HAP-1 (cell line): ENCODE measurements at regions not wholly inside any gene's neighbourhood (a gene's known extent, or its start where the extent isn't known, plus 50 kb on each side); places are given as distances from the start of the nearest gene placed in this dataset.
"Not testable (repeated sequence)": the region's sequence is repeated elsewhere in the genome, so short reads cannot be mapped to it uniquely, and the experiment has no call there.

Source experiments
- DNase-seq, 2 experiments: peaks; one replicate each; pipeline ENCODE4 v3.0.0-alpha.2; 2016 to 2020; ENCODE audit warnings: low spot score in 2 of 2
- H3K27me3 ChIP-seq: fragments of 250-450 bp; sonication (Bioruptor Pico); 2 replicates; pipeline ENCODE4 v1.5.1; 2020; ENCODE audit warnings: low read depth, mild to moderate bottlenecking, moderate library complexity
- H3K36me3 ChIP-seq: fragments of 250-450 bp; sonication (Bioruptor Pico); replicated peaks from 2 replicates; pipeline ENCODE4 v1.5.1; 2020; ENCODE audit warnings: mild to moderate bottlenecking
- H3K4me1 ChIP-seq: fragments of 250-450 bp; sonication (Bioruptor Pico); 2 replicates; pipeline ENCODE4 v1.5.1; 2020; ENCODE audit warnings: mild to moderate bottlenecking
- H3K4me3 ChIP-seq: fragments of 250-450 bp; sonication (Bioruptor Pico); 2 replicates; pipeline ENCODE4 v1.5.1; 2020; ENCODE audit warnings: mild to moderate bottlenecking, moderate library complexity
- H3K9me3 ChIP-seq: fragments of 250-450 bp; sonication (Bioruptor Pico); 2 replicates; pipeline ENCODE4 v1.5.1; 2020; ENCODE audit warnings: mild to moderate bottlenecking, moderate library complexity
- in situ Hi-C: fragments of 300-500 bp; cut with MboI; formaldehyde crosslinking; loops from 3 replicates; pipeline ENCODE4 v1.14.3; 2020; ENCODE audit warnings: low sequenced_read_pairs, inconsistent platforms, mixed read lengths

DNA sequence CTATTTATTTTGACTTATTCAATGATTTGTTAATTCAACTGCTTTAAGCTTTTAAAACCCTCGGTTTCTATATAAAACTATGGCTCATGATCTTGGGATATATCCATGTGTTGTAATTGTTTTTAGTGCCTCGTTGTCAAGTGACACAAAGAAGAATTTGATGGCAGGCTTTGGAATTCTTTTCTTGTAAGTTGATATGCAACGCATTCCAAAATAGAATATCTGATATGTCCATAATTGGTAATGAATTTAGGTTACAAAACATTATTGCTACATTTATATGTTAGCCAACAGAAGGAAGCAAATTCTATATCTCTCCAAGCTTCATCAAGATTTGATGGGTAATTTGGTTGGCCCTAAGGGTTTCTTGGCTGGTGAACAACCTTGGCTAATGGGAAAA is 220.4 kb upstream of the RIMS1 start:
- no peaks in the 10 kb centered on the region for H3K4me1 ChIP-seq
- H3K36me3 ChIP-seq = no peaks in the 10 kb centered on the region
- H3K9me3 ChIP-seq = no peaks in the 10 kb centered on the region
- H3K27me3 ChIP-seq = no peaks in the 10 kb centered on the region
- in situ Hi-C loops = no loop called here
- DNase-seq = no peak
- H3K4me3 ChIP-seq = no peak overlapping the region

DNA sequence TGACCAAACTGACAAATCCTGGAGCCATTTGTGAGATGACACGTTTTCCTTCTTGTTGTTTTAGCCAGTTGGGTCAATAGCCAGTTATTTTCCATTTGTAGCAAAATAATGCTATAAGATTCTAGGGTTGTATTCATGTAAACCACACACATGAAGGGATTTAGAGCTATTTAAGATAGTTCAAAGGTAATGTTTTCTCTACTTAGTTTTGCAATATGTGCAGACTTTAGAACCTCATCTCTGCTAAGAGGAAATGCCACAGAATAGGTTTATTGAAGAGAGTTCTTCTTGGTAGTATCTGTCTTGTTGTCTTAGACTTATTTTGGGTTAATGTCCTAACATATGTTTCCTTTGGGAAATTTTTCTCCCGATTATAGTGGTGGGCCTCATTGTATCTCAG is 213.5 kb upstream of the RIMS1 start:
- Histone ChIP-seq H3K27me3 (no peaks in the 10 kb centered on the region), H3K4me3 (no peak overlapping the region), H3K36me3 (no peaks in the 10 kb centered on the region), H3K9me3 (no peaks in the 10 kb centered on the region), H3K4me1 (no peaks in the 10 kb centered on the region)
- DNase-seq = no peak
- in situ Hi-C loops = no loop called here

DNA sequence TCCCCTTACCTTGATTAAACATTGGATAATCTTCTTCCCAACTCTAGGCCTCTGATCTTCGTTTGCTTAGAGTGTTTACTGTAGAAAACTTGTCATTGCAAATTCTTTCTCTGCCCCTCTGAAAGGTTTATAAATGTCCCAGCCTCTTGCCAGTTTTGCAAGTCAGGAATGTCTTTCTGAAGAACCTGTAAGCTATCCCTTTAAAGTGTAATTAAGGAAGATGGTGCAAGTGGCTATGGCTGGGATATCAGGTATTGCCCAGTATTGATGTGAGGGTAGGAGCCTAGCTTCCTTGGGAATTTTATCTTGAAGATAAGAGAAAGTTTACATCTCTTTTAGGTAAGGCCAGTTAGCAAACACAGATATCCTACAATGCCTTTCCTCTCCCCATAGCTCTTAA is 211.0 kb upstream of the RIMS1 start:
- DNase-seq = no peak
- Histone ChIP-seq H3K27me3 (no peaks in the 10 kb centered on the region), H3K9me3 (no peaks in the 10 kb centered on the region), H3K4me1 (no peaks in the 10 kb centered on the region), H3K4me3 (no peak overlapping the region), H3K36me3 (no peaks in the 10 kb centered on the region)
- in situ Hi-C loops = no loop called here

DNA sequence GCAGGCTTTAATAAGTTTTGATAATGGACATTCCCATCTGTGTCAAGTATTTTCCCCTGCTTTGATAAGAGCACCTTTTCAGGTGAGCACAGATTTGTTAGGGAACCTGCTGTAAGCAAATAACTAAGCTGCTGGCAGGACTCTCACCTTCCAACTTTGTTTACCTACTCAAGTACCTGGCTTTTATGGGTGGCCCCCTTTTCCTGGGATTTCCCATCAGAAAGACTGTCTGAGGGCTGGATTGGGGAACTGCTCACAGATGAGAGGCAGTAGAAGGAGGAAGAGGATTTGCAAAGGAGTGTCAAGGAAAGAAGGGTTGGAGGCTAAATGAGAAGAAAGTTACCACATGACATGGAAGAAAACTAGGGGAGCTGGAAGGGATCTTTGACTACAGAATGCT is 210.1 kb upstream of the RIMS1 start:
- H3K27me3 ChIP-seq = no peaks in the 10 kb centered on the region
- in situ Hi-C loops = no loop called here
- DNase-seq = no peak
- no peak overlapping the region for H3K4me3 ChIP-seq
- no peaks in the 10 kb centered on the region for H3K36me3 ChIP-seq
- H3K9me3 ChIP-seq = no peaks in the 10 kb centered on the region
- no peaks in the 10 kb centered on the region for H3K4me1 ChIP-seq

DNA sequence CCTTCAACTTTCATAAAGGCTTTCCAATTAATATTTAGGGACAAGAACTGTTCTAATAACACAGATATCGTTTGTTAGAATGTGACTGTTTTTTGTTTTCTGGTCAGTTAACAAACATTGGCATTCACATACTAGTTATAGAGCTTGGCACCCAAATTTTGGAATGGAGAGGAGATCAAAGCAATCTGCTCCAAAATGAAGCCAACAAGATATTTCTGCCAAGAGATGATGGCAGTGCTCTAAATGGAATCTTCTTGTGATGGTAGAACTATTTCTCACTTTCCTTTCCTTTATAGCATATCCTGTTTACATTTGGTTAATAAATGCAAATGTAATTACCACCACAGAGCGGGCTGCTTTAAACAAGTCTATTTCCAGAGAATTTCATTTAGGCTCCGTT is 208.3 kb upstream of the RIMS1 start:
- H3K4me1 ChIP-seq = no peaks in the 10 kb centered on the region
- in situ Hi-C loops = no loop called here

DNA sequence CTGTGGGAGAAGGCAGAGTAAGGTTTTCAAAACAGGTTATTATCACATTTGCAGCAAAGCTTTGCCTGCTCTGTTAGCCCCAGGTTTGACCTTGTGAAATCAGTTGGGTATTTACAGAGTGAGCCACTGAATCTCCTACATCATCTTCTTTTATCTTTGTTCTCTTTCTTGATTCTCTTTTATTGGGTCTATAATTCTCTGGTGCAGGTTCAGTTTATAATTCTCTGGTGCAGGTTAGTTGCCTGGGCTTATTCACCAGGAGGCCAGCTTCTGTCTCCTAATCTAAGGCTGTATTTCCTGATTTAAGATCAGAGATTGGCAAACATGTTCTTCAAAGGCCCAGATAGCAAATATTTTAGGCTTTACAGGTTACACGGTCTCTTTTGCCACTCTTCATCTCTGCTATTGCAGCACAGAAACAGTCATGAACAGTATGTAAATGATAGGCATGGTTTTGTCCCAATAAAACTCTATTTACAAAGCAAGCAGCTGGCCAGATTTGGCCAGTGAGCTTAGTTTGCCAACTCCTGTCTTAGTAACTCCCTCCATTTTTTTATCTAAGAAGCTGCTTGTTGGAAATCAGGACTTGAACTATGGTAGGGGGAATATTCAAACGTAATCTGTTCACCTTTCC is 205.0 kb upstream of the RIMS1 start:
- Histone ChIP-seq H3K4me3 (no peak overlapping the region), H3K36me3 (no peaks in the 10 kb centered on the region), H3K9me3 (no peaks in the 10 kb centered on the region), H3K27me3 (no peaks in the 10 kb centered on the region), H3K4me1 (no peaks in the 10 kb centered on the region)
- in situ Hi-C loops = no loop called here
- DNase-seq = no peak

More for the DNA sequence above, 208.3 kb upstream of the RIMS1 start:
- no peaks in the 10 kb centered on the region for H3K9me3 ChIP-seq
- no peaks in the 10 kb centered on the region for H3K27me3 ChIP-seq
- H3K36me3 ChIP-seq = no peaks in the 10 kb centered on the region
- no peak for DNase-seq
- H3K4me3 ChIP-seq = no peak overlapping the region

DNA sequence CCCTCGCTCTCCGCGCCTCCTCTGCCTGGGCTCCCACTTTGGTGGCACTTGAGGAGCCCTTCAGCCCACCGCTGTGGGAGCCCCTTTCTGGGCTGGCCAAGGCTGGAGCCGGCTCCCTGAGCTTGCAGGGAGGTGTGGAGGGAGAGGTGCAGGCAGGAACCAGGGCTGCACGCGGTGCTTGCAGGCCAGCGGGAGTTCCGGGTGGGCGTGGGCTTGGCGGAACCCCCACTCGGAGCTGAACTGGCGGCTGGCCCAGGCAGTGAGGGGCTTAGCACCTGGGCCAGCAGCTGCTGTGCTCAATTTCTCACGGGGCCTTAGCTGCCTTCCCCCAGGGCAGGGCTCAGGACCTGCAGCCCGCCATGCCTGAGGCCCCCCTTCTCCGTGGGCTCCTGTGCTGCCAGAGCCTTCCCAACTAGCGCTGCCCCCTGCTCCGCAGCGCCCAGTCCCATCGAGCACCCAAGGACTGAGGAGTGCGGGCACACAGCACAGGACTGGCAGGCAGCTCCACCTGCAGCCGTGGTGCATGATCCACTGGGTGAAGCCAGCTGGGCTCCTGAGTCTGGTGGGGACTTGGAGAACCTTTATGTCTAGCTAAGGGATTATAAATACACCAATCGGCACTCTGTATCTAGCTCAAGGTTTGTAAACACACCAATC is 200.2 kb upstream of the RIMS1 start:
- H3K36me3 ChIP-seq, H3K4me3 ChIP-seq, DNase-seq, H3K27me3 ChIP-seq, H3K4me1 ChIP-seq, in situ Hi-C loops, H3K9me3 ChIP-seq: not testable (repeated sequence)

DNA sequence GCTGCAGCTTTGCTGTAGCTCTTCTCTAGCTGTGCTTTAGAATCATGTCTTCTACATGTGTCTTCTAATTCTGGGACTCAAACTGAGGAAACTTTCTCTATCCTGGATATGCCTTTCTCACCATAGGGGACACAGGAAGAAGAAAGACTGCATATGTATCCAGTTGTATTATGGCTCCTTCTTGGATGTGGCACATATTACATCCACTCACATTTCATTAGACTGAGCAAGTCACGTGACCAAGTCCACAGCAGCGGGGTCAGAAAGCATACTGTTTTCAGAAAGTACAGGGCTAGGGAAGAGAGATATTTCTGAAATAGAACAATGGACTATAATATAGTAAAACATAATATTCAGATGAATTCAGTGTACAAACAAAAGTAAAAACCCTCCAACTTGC is 187.6 kb upstream of the RIMS1 start:
- Histone ChIP-seq H3K4me1 (no peaks in the 10 kb centered on the region), H3K9me3 (no peaks in the 10 kb centered on the region), H3K36me3 (no peaks in the 10 kb centered on the region), H3K4me3 (no peak overlapping the region), H3K27me3 (no peaks in the 10 kb centered on the region; the same call in 1 of the 2 replicates)
- no peak for DNase-seq
- in situ Hi-C loops = no loop called here

DNA sequence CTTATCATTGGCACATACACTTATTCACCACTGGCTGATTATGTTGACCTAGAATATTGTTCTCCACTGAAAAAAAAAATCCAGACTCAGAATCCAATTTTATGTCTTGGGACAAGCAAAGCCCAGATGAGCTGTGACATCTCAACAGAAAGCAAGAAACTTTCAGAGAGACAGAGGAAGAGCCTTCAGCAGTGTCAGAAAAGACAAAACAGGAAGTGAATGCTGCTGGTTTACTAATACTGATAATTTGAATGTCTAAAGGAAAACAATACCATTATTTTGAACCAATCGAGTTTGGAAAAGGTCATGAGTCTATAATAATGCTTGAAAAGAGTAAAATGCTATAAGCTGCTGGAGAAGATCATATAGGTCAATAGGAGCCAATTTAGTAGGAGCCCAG is 179.8 kb upstream of the RIMS1 start:
- no peak for DNase-seq
- no peaks in the 10 kb centered on the region for H3K4me1 ChIP-seq

DNA sequence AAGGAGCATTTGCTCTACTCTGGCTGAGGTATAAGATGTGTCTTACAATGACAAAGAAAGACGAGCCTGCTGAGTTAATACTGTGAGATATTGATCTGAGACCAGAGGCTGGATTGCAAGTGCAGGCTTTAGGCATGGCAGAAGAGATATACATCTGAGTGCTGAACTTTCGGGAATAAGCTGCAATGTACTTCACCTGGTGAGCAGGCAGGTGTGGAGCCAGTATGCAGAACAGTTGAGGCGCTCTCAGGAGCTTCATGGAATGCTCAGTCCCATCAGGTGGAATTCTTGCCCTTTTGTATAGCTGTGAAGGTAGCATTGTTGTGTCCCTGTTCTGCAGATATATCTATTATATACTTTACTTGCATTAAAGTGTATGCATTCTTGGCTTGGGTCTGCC is 179.3 kb upstream of the RIMS1 start:
- no peak overlapping the region for H3K4me3 ChIP-seq
- DNase-seq = no peak
- in situ Hi-C loops = no loop called here

More for the DNA sequence above, 179.8 kb upstream of the RIMS1 start:
- in situ Hi-C loops = no loop called here
- H3K4me3 ChIP-seq = no peak overlapping the region
- H3K27me3 ChIP-seq = no peaks in the 10 kb centered on the region
- H3K9me3 ChIP-seq = no peaks in the 10 kb centered on the region
- no peaks in the 10 kb centered on the region for H3K36me3 ChIP-seq

DNA sequence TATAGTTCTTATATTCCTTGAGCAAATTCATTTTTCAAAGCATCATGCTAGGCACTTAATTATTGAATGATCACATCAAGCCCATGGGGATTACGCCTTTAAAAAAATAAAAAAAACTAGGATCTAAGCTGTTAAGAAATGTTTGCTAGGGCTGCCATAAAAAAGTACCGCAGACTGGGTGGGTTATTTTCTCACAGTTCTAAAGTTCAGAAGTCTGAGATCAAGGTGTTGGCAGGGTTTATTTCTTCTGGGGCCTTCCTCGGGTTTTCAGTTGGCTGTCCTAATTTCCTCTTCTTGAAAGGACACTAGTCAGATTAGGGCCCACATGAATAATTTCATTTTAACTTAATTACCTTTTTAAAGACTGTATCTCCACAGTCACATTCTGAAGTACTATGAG is 165.6 kb upstream of the RIMS1 start:
- in situ Hi-C loops = no loop called here
- Histone ChIP-seq H3K36me3 (no peaks in the 10 kb centered on the region), H3K4me1 (no peaks in the 10 kb centered on the region), H3K27me3 (no peaks in the 10 kb centered on the region; the same call in 1 of the 2 replicates), H3K4me3 (no peak overlapping the region), H3K9me3 (no peaks in the 10 kb centered on the region)
- no peak for DNase-seq

More for the DNA sequence above, 179.3 kb upstream of the RIMS1 start:
- Histone ChIP-seq H3K36me3 (no peaks in the 10 kb centered on the region), H3K9me3 (no peaks in the 10 kb centered on the region), H3K27me3 (no peaks in the 10 kb centered on the region), H3K4me1 (no peaks in the 10 kb centered on the region)

DNA sequence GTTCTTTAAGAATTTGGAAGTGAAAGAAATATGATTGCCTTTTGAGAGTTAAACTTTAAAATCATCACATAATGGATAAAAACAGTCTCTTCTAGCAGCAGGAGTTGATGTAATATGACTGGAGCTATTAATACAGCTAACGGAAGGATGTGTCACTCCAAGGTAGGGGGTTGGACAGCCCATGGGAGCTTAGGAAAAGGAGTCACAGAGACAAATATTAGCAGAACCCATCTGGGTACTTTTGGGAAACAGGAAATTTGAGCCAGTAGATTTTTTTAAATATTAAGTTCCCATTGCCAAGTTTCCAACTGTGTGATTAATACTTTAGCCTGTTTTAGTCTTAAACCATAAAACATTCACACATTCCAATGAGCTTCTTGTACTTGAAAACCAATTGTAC is 164.7 kb upstream of the RIMS1 start:
- Histone ChIP-seq H3K4me1 (no peaks in the 10 kb centered on the region), H3K27me3 (no peaks in the 10 kb centered on the region; the same call in 1 of the 2 replicates), H3K9me3 (no peaks in the 10 kb centered on the region), H3K4me3 (no peak overlapping the region), H3K36me3 (no peaks in the 10 kb centered on the region)
- in situ Hi-C loops = no loop called here
- DNase-seq = no peak

DNA sequence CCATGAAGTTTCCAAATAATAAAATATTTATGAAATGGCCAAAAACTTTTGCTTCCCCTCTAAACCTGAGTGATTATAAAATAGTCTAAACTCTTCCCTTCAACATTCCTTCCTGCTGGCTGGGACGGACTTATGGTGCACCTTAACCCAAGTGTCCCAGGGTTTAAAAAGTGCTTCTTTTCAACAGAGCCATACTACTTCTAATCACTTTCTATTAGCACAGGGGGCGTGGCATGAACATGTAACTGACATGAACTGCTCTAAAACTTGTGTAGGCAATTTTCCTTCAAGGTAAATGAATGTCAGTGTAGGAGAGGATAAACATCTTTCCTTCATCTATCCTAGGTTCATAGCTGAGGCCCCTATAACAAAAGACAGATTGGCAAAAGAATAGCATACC is 163.6 kb upstream of the RIMS1 start:
- no peak overlapping the region for H3K4me3 ChIP-seq
- DNase-seq = no peak
- H3K27me3 ChIP-seq = no peaks in the 10 kb centered on the region; the same call in 1 of the 2 replicates
- no peaks in the 10 kb centered on the region for H3K9me3 ChIP-seq
- no peaks in the 10 kb centered on the region for H3K36me3 ChIP-seq
- no peaks in the 10 kb centered on the region for H3K4me1 ChIP-seq
- in situ Hi-C loops = no loop called here

DNA sequence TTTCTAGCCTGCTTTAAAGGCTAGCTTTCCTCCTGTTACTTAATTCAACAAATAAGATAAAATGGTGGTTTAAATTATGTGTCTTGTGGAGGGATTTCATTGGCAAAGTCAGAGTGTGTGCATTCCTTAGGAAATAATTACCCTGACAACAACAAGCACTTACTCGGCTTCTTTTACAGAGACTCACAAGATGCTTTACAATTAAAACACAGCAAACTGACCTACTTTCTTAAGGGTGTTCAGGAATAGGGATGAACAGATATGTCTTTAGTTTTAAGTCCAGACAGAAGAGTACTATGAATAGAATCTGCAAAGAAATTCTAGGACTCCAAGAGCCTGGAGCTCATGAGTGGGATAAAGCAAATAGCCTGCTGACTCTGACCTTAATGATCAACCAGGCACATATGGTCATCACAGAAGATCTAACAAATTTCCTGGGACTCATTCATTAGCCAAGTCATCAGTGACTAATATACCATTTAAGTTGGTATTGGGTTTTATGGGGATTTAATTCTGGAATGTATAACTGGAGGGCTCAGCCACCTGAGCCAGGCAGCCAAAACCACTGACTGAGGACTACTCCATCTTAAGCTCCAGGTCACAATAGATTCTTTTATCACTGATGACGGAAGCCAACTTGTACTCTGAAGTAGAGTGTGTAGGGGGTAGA is 161.8 kb upstream of the RIMS1 start:
- H3K36me3 ChIP-seq = no peaks in the 10 kb centered on the region
- in situ Hi-C loops = no loop called here
- no peak overlapping the region for H3K4me3 ChIP-seq
- no peak for DNase-seq
- H3K27me3 ChIP-seq = no peaks in the 10 kb centered on the region; the same call in 1 of the 2 replicates
- no peaks in the 10 kb centered on the region for H3K9me3 ChIP-seq
- H3K4me1 ChIP-seq = no peaks in the 10 kb centered on the region
